ENCODE measurements at regions not wholly inside any gene's neighbourhood (a gene's known extent, or its start where the extent isn't known, plus 50 kb on each side); places are given as distances from the start of the nearest gene placed in this dataset.

DNA sequence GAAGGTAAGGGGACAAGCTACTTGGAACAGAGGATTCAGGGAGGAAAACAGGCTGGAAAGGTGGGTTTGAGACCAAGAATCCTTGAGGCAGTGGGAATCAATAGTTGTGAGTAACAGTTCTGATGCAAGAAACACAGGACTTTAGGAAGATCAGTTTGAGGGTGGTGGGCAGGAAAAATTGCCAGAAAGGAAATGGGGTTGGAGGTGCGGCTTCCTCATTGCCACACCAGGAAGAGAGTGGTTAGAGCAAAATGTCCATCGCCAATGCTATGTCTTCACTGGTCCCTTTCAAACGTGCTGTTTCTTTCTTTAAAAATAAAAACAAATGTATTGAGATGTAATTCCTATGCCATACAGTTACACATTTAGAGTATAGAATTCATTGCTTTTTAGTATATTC, 57.1 kb upstream of the NOCT start:
- H3K4me3 ChIP-seq (ENCODE audit: low read depth, low read length) = no peak overlapping the region
- TF ChIP-seq POLR2A (IDR thresholded peaks at IDR 0.05; ENCODE audit: extremely low read depth, insufficient read length) (no peak), MYC (IDR thresholded peaks at IDR 0.05; ENCODE audit: low read depth, low read length) (no peak)
- TF ChIP-seq, protein P1, sequence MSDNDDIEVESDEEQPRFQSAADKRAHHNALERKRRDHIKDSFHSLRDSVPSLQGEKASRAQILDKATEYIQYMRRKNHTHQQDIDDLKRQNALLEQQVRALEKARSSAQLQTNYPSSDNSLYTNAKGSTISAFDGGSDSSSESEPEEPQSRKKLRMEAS (IDR thresholded peaks at IDR 0.05; ENCODE audit: low read depth, low read length) = no peak
- TF ChIP-seq, protein P2, sequence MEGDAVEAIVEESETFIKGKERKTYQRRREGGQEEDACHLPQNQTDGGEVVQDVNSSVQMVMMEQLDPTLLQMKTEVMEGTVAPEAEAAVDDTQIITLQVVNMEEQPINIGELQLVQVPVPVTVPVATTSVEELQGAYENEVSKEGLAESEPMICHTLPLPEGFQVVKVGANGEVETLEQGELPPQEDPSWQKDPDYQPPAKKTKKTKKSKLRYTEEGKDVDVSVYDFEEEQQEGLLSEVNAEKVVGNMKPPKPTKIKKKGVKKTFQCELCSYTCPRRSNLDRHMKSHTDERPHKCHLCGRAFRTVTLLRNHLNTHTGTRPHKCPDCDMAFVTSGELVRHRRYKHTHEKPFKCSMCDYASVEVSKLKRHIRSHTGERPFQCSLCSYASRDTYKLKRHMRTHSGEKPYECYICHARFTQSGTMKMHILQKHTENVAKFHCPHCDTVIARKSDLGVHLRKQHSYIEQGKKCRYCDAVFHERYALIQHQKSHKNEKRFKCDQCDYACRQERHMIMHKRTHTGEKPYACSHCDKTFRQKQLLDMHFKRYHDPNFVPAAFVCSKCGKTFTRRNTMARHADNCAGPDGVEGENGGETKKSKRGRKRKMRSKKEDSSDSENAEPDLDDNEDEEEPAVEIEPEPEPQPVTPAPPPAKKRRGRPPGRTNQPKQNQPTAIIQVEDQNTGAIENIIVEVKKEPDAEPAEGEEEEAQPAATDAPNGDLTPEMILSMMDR (IDR thresholded peaks at IDR 0.05; ENCODE audit: low read depth, low read length) = no peak
- peak; percentile 44 for DNase-seq (ENCODE audit: low read depth)

DNA sequence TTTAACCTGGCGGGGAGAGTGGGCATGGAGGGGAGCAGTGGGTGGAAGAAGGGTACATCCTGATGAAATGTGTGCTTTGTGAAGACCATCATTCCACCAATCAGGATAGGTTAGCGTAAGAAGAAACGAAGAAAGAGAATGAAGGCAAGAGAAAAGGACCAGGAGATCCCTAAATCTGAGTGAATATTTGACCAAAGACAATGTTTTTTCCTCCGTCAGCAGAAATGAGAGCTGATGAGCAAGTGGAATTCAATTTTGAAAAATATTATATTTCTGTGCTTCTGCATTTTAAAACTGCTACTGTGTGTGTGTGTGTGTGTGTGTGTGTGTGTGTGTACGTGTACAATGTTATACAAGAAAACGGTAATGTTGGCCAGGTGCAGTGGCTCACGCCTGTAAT, 58.3 kb upstream of the NOCT start:
- DNase-seq (ENCODE audit: low read depth) = no peak
- H3K4me3 ChIP-seq (ENCODE audit: low read depth, low read length) = no peak overlapping the region
- no peak for TF ChIP-seq MYC (IDR thresholded peaks at IDR 0.05; ENCODE audit: low read depth, low read length)
- TF ChIP-seq, protein P2 (IDR thresholded peaks at IDR 0.05; ENCODE audit: low read depth, low read length) = no peak
- no peak for TF ChIP-seq POLR2A (IDR thresholded peaks at IDR 0.05; ENCODE audit: extremely low read depth, insufficient read length)
- TF ChIP-seq, protein P1 (IDR thresholded peaks at IDR 0.05; ENCODE audit: low read depth, low read length) = no peak

DNA sequence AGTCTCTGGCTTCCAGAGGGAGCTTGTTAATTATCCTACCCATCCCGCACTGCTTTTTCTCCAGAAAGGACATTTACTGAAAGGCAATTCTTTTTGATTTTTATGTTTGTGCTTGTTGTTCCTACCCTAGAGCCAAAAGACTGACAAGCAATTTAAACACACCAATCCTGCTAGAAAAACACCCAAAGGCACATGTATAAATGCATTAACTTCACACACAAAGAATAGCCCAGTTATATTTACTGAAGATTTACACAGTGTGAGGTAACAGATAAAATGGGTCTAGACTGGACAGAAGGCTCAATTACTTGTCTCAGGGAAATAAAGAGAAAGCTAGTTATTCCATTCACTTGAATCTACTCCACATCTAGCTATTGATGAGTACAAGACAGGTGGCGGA, 61.2 kb upstream of the NOCT start:
- DNase-seq (ENCODE audit: low read depth) = no peak
- TF ChIP-seq, protein P1 (IDR thresholded peaks at IDR 0.05; ENCODE audit: low read depth, low read length) = no peak
- no peak for TF ChIP-seq POLR2A (IDR thresholded peaks at IDR 0.05; ENCODE audit: extremely low read depth, insufficient read length)
- TF ChIP-seq, protein P2 (IDR thresholded peaks at IDR 0.05; ENCODE audit: low read depth, low read length) = no peak
- no peak for TF ChIP-seq MYC (IDR thresholded peaks at IDR 0.05; ENCODE audit: low read depth, low read length)
- no peak overlapping the region for H3K4me3 ChIP-seq (ENCODE audit: low read depth, low read length)

DNA sequence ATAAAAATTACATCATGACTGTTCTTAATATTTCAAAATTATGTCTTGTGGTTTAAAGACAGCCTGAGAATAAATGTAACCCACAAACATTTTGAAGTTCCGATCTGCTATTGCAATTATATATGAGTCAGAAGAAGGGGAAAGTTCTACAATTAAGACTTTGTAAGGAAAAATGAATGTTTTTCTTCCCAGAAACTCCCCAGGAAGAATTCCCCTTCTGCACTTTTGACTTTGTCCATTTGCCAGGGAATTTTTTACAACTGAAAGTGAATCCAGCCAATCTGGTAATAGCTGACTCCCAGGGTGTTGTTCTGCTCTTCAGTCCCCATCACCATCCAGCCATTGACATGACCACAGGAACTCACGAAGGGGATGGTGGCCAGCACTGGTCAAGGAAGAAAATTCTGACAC, 61.6 kb upstream of the NOCT start:
- H3K4me3 ChIP-seq (ENCODE audit: low read depth, low read length) = no peak overlapping the region
- no peak for DNase-seq (ENCODE audit: low read depth)
- TF ChIP-seq, protein P2 (IDR thresholded peaks at IDR 0.05; ENCODE audit: low read depth, low read length) = no peak
- TF ChIP-seq POLR2A (IDR thresholded peaks at IDR 0.05; ENCODE audit: extremely low read depth, insufficient read length) = no peak
- TF ChIP-seq, protein P1 (IDR thresholded peaks at IDR 0.05; ENCODE audit: low read depth, low read length) = no peak
- TF ChIP-seq MYC (IDR thresholded peaks at IDR 0.05; ENCODE audit: low read depth, low read length) = no peak

DNA sequence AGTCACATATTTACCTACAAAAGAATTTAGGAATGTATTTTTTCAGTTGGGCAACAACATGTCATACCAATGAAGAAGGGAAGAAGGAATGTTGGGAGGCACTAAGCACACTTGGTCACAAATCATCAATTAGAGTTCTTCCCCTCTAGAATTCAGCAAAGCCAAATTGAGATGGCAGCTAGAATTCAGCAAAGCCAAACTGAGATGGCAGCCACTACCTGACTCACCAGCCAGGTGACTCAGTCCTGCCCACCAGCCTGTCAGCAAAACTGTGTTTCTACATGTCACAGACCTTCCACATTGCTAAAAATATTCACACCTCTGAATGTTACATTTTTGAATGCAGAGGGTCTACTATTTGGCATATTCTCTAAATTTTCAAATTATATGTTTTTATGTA, 63.2 kb upstream of the NOCT start:
- H3K4me3 ChIP-seq (ENCODE audit: low read depth, low read length) = no peak overlapping the region
- TF ChIP-seq, protein P2 (IDR thresholded peaks at IDR 0.05; ENCODE audit: low read depth, low read length) = no peak
- TF ChIP-seq, protein P1 (IDR thresholded peaks at IDR 0.05; ENCODE audit: low read depth, low read length) = no peak
- TF ChIP-seq MYC (IDR thresholded peaks at IDR 0.05; ENCODE audit: low read depth, low read length) (no peak), POLR2A (IDR thresholded peaks at IDR 0.05; ENCODE audit: extremely low read depth, insufficient read length) (no peak)
- DNase-seq (ENCODE audit: low read depth) = no peak

DNA sequence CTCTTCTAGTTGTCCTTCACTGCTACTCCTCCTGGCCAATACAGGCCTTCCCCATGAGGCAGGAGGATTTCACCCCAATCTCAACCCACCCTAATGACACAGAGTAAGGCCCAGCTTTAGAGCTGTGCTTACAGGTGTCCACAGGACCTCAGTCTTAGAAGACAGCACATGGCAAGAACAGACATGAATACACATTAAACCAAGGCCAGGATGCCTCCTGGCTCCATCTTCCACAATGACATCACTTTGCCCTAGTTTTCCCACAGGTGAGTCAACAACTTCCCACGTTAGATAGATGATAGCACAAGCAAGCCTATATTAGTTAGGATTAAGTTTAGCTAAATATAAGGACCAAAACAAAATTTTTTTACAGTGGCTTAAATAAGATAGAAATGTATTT, 63.8 kb upstream of the NOCT start:
- DNase-seq (ENCODE audit: low read depth) = no peak
- H3K4me3 ChIP-seq (ENCODE audit: low read depth, low read length) = no peak overlapping the region
- TF ChIP-seq POLR2A (IDR thresholded peaks at IDR 0.05; ENCODE audit: extremely low read depth, insufficient read length) (no peak), MYC (IDR thresholded peaks at IDR 0.05; ENCODE audit: low read depth, low read length) (no peak)
- TF ChIP-seq, protein P1 (IDR thresholded peaks at IDR 0.05; ENCODE audit: low read depth, low read length) = no peak
- TF ChIP-seq, protein P2 (IDR thresholded peaks at IDR 0.05; ENCODE audit: low read depth, low read length) = no peak
